GM12878 (cell line): ENCODE measurements at regions not wholly inside any gene's neighbourhood (a gene's known extent, or its start where the extent isn't known, plus 50 kb on each side); places are given as distances from the start of the nearest gene placed in this dataset.

Source experiments
- ATAC-seq: fragments of 200-7000 bp; cut with Tn5 transposase; 3 replicates; pipeline ENCODE4 v1.9.1; 2020; ENCODE audit warnings: mild to moderate bottlenecking, moderate library complexity
- BruUV-seq: library from RNA; stranded (reverse); fragments of 400-500 nt; replicated peaks from 2 replicates; lab custom pipeline; 2021; lab: Mats Ljungman, UMichigan
- CTCF ChIA-PET: fragments of 300-600 bp; sonication (Branson Sonifier 250); formaldehyde crosslinking; extraction: SDS; loops from one replicate; lab custom pipeline; 2021; ENCODE audit warnings: inconsistent platforms; lab: Yijun Ruan, JAX
- POLR2A ChIA-PET: fragments of 350-600 bp; formaldehyde crosslinking; extraction: SDS; loops from one replicate; lab custom pipeline; 2021; ENCODE audit warnings: inconsistent platforms; lab: Charles Lee
- RAD21 ChIA-PET: fragments of 300-600 bp; sonication (Branson Sonifier 250); formaldehyde crosslinking; loops from one replicate; lab custom pipeline; 2023; ENCODE audit warnings: antibody characterized with exemption; ENCODE audit not compliant: unreplicated experiment; lab: Charles Lee
- SMC1A ChIA-PET: fragments of 300-600 bp; sonication (Branson Sonifier 250); formaldehyde crosslinking; loops from one replicate; lab custom pipeline; 2023; ENCODE audit not compliant: unreplicated experiment, uncharacterized antibody; lab: Charles Lee
- DNase-seq: peaks from one replicate; pipeline ENCODE4 v3.0.0-alpha.2; 2011; ENCODE audit warnings: low read depth, low spot score
- FAIRE-seq: peaks from 3 replicates; lab custom pipeline; 2011; peaks lifted over from hg19 to GRCh38; lab: Jason Lieb, UNC
- H2AFZ ChIP-seq: 2 replicates; pipeline ENCODE4 v1.6.0; 2011; ENCODE audit warnings: low read depth, low read length, control low read depth; ENCODE audit not compliant: control insufficient read depth
- H3K27ac ChIP-seq: 2 replicates; pipeline ENCODE4 v1.5.1; 2011; ENCODE audit warnings: control low read depth; ENCODE audit not compliant: control insufficient read depth, insufficient read depth
- H3K27me3 ChIP-seq, 2 experiments: replicated peaks in 1 of 2; 2 replicates each; pipeline versions ENCODE4 v1.6.0 to v1.6.1; 2011; ENCODE audit warnings: low read length in 1 of 2; ENCODE audit not compliant: control insufficient read depth in 2 of 2, insufficient read depth in 2 of 2
- H3K36me3 ChIP-seq, 2 experiments: 2 replicates each; pipeline ENCODE4 v1.5.1; 2011; ENCODE audit warnings: low read length in 1 of 2; ENCODE audit not compliant: control insufficient read depth in 2 of 2, insufficient read depth in 2 of 2
- H3K4me1 ChIP-seq: 2 replicates; pipeline ENCODE4 v1.6.1; 2011; ENCODE audit warnings: mild to moderate bottlenecking, low read length, moderate library complexity, mixed read lengths; ENCODE audit not compliant: control insufficient read depth, insufficient read depth
- H3K4me2 ChIP-seq: 2 replicates; pipeline ENCODE4 v1.6.0; 2011; ENCODE audit warnings: control low read depth; ENCODE audit not compliant: control insufficient read depth, insufficient read depth
- H3K4me3 ChIP-seq: fragments of 200-600 bp; sonication (generic); 2 replicates; pipeline ENCODE4 v1.5.1; 2016
- H3K79me2 ChIP-seq: 2 replicates; pipeline ENCODE4 v1.6.0; 2011; ENCODE audit warnings: low read length; ENCODE audit not compliant: control insufficient read depth, insufficient read depth
- H3K9ac ChIP-seq: 2 replicates; pipeline ENCODE4 v1.8.0; 2011; ENCODE audit warnings: low read length, control low read depth, mixed read lengths; ENCODE audit not compliant: control insufficient read depth, insufficient read depth
- H3K9me3 ChIP-seq: replicated peaks from 3 replicates; pipeline ENCODE4 v1.5.1; 2011; ENCODE audit warnings: mild to moderate bottlenecking, low read length; ENCODE audit not compliant: control insufficient read depth, insufficient read depth
- H4K20me1 ChIP-seq: 2 replicates; pipeline ENCODE4 v1.6.0; 2011; ENCODE audit not compliant: control insufficient read depth, insufficient read depth
- E4F1 ChIP-seq: fragments of 450-650 bp; IDR thresholded peaks from 2 replicates; pipeline ENCODE4 v1.6.1; 2018; ENCODE audit warnings: borderline replicate concordance, mild to moderate bottlenecking; ENCODE audit not compliant: partially characterized antibody
- FOXM1 ChIP-seq: IDR thresholded peaks from 2 replicates; pipeline ENCODE4 v1.6.1; 2012; ENCODE audit warnings: low read depth, mild to moderate bottlenecking, inconsistent platforms, low read length, moderate library complexity
- IKZF2 ChIP-seq, 2 experiments: fragments of 450-650 bp; IDR thresholded peaks; 2 replicates each; pipeline ENCODE4 v1.6.1; 2017; ENCODE audit warnings: mild to moderate bottlenecking in 2 of 2, moderate library complexity in 2 of 2
- KAT2A ChIP-seq: conservative IDR thresholded peaks from 2 replicates; pipeline ENCODE4 v1.6.1; 2011; ENCODE audit warnings: low read depth, low read length; ENCODE audit not compliant: control insufficient read depth
- MTA3 ChIP-seq: IDR thresholded peaks from 2 replicates; pipeline ENCODE4 v1.6.1; 2012; ENCODE audit warnings: low read length, inconsistent platforms, borderline replicate concordance
- POU2F2 ChIP-seq: IDR thresholded peaks from 3 replicates; pipeline ENCODE4 v1.6.1; 2011; ENCODE audit warnings: low read depth, mild to moderate bottlenecking, low read length, borderline replicate concordance
- SMC3 ChIP-seq: IDR thresholded peaks from 2 replicates; pipeline ENCODE4 v1.6.1; 2011; ENCODE audit warnings: low read length, improper control_type of control experiment, borderline replicate concordance
- SREBF1 ChIP-seq: IDR thresholded peaks from 2 replicates; pipeline ENCODE4 v1.6.1; 2012; ENCODE audit warnings: mild to moderate bottlenecking, low read length
- SUZ12 ChIP-seq: fragments of 200-600 bp; sonication (generic); IDR thresholded peaks from one replicate; pipeline ENCODE4 v1.6.1; 2018; ENCODE audit warnings: antibody characterized with exemption, mild to moderate bottlenecking; ENCODE audit not compliant: unreplicated experiment
- TCF7 ChIP-seq: IDR thresholded peaks from 2 replicates; pipeline ENCODE4 v1.6.1; 2014; ENCODE audit warnings: antibody characterized with exemption, borderline replicate concordance
- ZNF207 ChIP-seq: fragments of 450-650 bp; IDR thresholded peaks from 2 replicates; pipeline ENCODE4 v1.6.1; 2014; ENCODE audit warnings: antibody characterized with exemption, mild to moderate bottlenecking, borderline replicate concordance
- WGBS: methylation state at CpG from one replicate; pipeline ENCODE4 v1.1.6; 2016; ENCODE audit warnings: low lambda C conversion rate; ENCODE audit not compliant: insufficient replicate concordance, insufficient coverage; ENCODE audit errors: missing lambda C conversion rate; 5-methylcytosine and 5-hydroxymethylcytosine counted together
- in situ Hi-C: fragments of 300-500 bp; cut with MboI; formaldehyde crosslinking; loops from 9 replicates; pipeline ENCODE4 v1.14.3; 2018; ENCODE audit warnings: mixed read lengths
- intact Hi-C: fragments of 100-400 bp; cut with micrococcal nuclease; formaldehyde crosslinking; loops from one replicate; pipeline ENCODE4 v1.14.2; 2022; ENCODE audit not compliant: unreplicated experiment
- TF ChIP-seq, protein P1 (sequence below): fragments of 450-650 bp; formaldehyde crosslinking; IDR thresholded peaks from 2 replicates; pipeline ENCODE4 v1.5.0; 2022; ENCODE audit warnings: mild to moderate bottlenecking, missing genetic modification characterization
- TF ChIP-seq, protein P2 (sequence below): fragments of 450-650 bp; IDR thresholded peaks from 2 replicates; pipeline ENCODE4 v1.6.1; 2016; ENCODE audit warnings: mild to moderate bottlenecking
- TF ChIP-seq, protein P3 (sequence below): fragments of 450-650 bp; IDR thresholded peaks from 2 replicates; pipeline ENCODE4 v1.6.1; 2017; ENCODE audit warnings: low read depth, mild to moderate bottlenecking, moderate library complexity

DNA sequence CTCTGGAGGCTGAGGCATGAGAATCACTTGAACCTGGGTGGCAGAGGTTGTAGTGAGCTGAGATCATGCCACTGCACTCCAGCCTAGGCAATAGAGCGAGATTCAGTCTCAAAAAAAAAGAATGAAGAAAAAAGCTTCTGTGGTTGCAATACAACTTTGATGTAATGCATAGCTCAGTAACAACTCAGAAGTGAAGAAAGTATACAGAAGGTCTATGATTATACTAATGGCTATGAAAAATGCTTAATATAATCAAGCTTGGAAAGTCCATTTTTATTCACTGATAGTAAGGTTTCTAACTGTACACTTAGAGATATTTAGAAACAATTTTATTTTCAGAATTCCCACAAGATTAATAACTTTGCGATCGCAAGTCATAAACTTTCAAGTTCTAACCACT lies 88.2 kb upstream of the FRMD6 start:
- H3K79me2 ChIP-seq, result no peaks in the 10 kb centered on the region
- ATAC-seq, result no peak
- no peak for FAIRE-seq
- WGBS, result 72% methylated on average over 3 of the region's 3 CpGs
- H4K20me1 ChIP-seq, result no peaks in the 10 kb centered on the region
- POLR2A ChIA-PET, result no interaction called here
- H2AFZ ChIP-seq, result no peak overlapping the region
- no TSS peak for BruUV-seq
- SMC1A ChIA-PET, result interaction anchor here (0.8 to 1.5 kb wide), 2 partner anchors 22 to 24 kb away, joined by 3 read pairs; no protein-coding TSS in a partner anchor
- no peak overlapping the region for H3K9ac ChIP-seq
- H3K27ac ChIP-seq, result no peak overlapping the region
- RAD21 ChIA-PET, result interaction anchor here (1.4 kb wide), 1 partner anchor 216 kb away, joined by 3 read pairs; no protein-coding TSS in a partner anchor
- no peak overlapping the region for H3K4me2 ChIP-seq
- no peaks in the 10 kb centered on the region for H3K27me3 ChIP-seq
- no peak overlapping the region for H3K4me3 ChIP-seq
- in situ Hi-C loops (no loop called here), intact Hi-C loops (no loop called here)
- no peaks in the 10 kb centered on the region for H3K36me3 ChIP-seq
- DNase-seq, result no peak
- no peaks in the 10 kb centered on the region for H3K4me1 ChIP-seq
- CTCF ChIA-PET, result interaction anchor here (0.6 to 0.8 kb wide), 3 partner anchors 19 to 43 kb away, joined by 3 read pairs; no protein-coding TSS in a partner anchor
- H3K9me3 ChIP-seq, result no peaks in the 10 kb centered on the region
- TF ChIP-seq, protein P1, sequence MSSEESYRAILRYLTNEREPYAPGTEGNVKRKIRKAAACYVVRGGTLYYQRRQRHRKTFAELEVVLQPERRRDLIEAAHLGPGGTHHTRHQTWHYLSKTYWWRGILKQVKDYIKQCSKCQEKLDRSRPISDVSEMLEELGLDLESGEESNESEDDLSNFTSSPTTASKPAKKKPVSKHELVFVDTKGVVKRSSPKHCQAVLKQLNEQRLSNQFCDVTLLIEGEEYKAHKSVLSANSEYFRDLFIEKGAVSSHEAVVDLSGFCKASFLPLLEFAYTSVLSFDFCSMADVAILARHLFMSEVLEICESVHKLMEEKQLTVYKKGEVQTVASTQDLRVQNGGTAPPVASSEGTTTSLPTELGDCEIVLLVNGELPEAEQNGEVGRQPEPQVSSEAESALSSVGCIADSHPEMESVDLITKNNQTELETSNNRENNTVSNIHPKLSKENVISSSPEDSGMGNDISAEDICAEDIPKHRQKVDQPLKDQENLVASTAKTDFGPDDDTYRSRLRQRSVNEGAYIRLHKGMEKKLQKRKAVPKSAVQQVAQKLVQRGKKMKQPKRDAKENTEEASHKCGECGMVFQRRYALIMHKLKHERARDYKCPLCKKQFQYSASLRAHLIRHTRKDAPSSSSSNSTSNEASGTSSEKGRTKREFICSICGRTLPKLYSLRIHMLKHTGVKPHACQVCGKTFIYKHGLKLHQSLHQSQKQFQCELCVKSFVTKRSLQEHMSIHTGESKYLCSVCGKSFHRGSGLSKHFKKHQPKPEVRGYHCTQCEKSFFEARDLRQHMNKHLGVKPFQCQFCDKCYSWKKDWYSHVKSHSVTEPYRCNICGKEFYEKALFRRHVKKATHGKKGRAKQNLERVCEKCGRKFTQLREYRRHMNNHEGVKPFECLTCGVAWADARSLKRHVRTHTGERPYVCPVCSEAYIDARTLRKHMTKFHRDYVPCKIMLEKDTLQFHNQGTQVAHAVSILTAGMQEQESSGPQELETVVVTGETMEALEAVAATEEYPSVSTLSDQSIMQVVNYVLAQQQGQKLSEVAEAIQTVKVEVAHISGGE (CRISPR knock-in tag), result no peak
- TF ChIP-seq POU2F2, result no peak
- TF ChIP-seq SMC3, result no peak
- TF ChIP-seq SUZ12, result no peak
- no peak for TF ChIP-seq IKZF2 (IDR thresholded peaks at IDR 0.05)
- TF ChIP-seq, protein P2, sequence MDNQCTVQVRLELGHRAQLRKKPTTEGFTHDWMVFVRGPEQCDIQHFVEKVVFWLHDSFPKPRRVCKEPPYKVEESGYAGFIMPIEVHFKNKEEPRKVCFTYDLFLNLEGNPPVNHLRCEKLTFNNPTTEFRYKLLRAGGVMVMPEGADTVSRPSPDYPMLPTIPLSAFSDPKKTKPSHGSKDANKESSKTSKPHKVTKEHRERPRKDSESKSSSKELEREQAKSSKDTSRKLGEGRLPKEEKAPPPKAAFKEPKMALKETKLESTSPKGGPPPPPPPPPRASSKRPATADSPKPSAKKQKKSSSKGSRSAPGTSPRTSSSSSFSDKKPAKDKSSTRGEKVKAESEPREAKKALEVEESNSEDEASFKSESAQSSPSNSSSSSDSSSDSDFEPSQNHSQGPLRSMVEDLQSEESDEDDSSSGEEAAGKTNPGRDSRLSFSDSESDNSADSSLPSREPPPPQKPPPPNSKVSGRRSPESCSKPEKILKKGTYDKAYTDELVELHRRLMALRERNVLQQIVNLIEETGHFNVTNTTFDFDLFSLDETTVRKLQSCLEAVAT, result no peak
- no peak for TF ChIP-seq TCF7
- TF ChIP-seq, protein P3, sequence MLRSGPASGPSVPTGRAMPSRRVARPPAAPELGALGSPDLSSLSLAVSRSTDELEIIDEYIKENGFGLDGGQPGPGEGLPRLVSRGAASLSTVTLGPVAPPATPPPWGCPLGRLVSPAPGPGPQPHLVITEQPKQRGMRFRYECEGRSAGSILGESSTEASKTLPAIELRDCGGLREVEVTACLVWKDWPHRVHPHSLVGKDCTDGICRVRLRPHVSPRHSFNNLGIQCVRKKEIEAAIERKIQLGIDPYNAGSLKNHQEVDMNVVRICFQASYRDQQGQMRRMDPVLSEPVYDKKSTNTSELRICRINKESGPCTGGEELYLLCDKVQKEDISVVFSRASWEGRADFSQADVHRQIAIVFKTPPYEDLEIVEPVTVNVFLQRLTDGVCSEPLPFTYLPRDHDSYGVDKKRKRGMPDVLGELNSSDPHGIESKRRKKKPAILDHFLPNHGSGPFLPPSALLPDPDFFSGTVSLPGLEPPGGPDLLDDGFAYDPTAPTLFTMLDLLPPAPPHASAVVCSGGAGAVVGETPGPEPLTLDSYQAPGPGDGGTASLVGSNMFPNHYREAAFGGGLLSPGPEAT, result no peak
- TF ChIP-seq SREBF1, result no peak
- TF ChIP-seq E4F1, result no peak
- TF ChIP-seq MTA3, result no peak
- no peak for TF ChIP-seq KAT2A
- TF ChIP-seq ZNF207, result no peak
- no peak for TF ChIP-seq FOXM1
